H9 (cell line): ENCODE measurements at regions not wholly inside any gene's neighbourhood (a gene's known extent, or its start where the extent isn't known, plus 50 kb on each side); places are given as distances from the start of the nearest gene placed in this dataset.
A peak's percentile ranks its signal among the peaks of the same experiment; 100 is the strongest.

ENCODE experiments used
- DNase-seq: peaks from one replicate; pipeline ENCODE4 v3.0.0-alpha.2; 2017
- H2AFZ ChIP-seq: one replicate; pipeline ENCODE4 v1.6.1; 2013; ENCODE audit warnings: mild to moderate bottlenecking, low read length, control low read depth, moderate library complexity
- H2AK5ac ChIP-seq: 2 replicates; pipeline ENCODE4 v1.6.1; 2013; ENCODE audit warnings: low read length, control low read depth, mixed read lengths; ENCODE audit not compliant: insufficient read length
- H2BK120ac ChIP-seq: one replicate; pipeline ENCODE4 v1.6.1; 2013; ENCODE audit warnings: low read depth, mild to moderate bottlenecking, low read length, control low read depth, inconsistent platforms; ENCODE audit not compliant: poor library complexity, severe bottlenecking
- H2BK12ac ChIP-seq: 2 replicates; pipeline ENCODE4 v1.6.1; 2013; ENCODE audit warnings: low read length, control low read depth, mixed read lengths, low read depth; ENCODE audit not compliant: insufficient read length
- H2BK15ac ChIP-seq: 2 replicates; pipeline ENCODE4 v1.6.1; 2013; ENCODE audit warnings: low read depth, low read length, control low read depth
- H2BK20ac ChIP-seq: one replicate; pipeline ENCODE4 v1.6.1; 2013; ENCODE audit warnings: low read depth, mild to moderate bottlenecking, low read length, control low read depth, inconsistent platforms; ENCODE audit not compliant: poor library complexity, severe bottlenecking
- H2BK5ac ChIP-seq: 2 replicates; pipeline ENCODE4 v1.6.1; 2013; ENCODE audit warnings: low read length, control low read depth, mixed read lengths; ENCODE audit not compliant: insufficient read length
- H3K14ac ChIP-seq: 2 replicates; pipeline ENCODE4 v1.6.1; 2013; ENCODE audit warnings: low read length, control low read depth; ENCODE audit not compliant: insufficient read depth
- H3K18ac ChIP-seq: 2 replicates; pipeline ENCODE4 v1.6.1; 2013; ENCODE audit warnings: low read depth, mild to moderate bottlenecking, mixed read lengths, low read length, control low read depth; ENCODE audit not compliant: insufficient read length
- H3K23ac ChIP-seq: 2 replicates; pipeline ENCODE4 v1.6.1; 2013; ENCODE audit warnings: low read length, control low read depth, mixed read lengths, low read depth; ENCODE audit not compliant: insufficient read length
- H3K23me2 ChIP-seq: 2 replicates; pipeline ENCODE4 v1.6.1; 2013; ENCODE audit warnings: low read depth, mild to moderate bottlenecking, mixed read lengths, low read length, control low read depth; ENCODE audit not compliant: insufficient read length, poor library complexity, severe bottlenecking
- H3K27ac ChIP-seq: 2 replicates; pipeline ENCODE4 v1.5.1; 2013; ENCODE audit warnings: low read length, control low read depth, mixed read lengths, low read depth; ENCODE audit not compliant: insufficient read length
- H3K27me3 ChIP-seq: 2 replicates; pipeline ENCODE4 v1.6.1; 2013; ENCODE audit warnings: low read length, control low read depth, inconsistent platforms; ENCODE audit not compliant: insufficient read depth
- H3K4ac ChIP-seq: 2 replicates; pipeline ENCODE4 v1.6.1; 2013; ENCODE audit warnings: low read depth, mild to moderate bottlenecking, control low read depth, inconsistent platforms, low read length, moderate library complexity
- H3K4me1 ChIP-seq: 2 replicates; pipeline ENCODE4 v1.6.1; 2013; ENCODE audit warnings: low read length, control low read depth, inconsistent platforms; ENCODE audit not compliant: insufficient read depth
- H3K4me2 ChIP-seq: 2 replicates; pipeline ENCODE4 v1.6.1; 2013; ENCODE audit warnings: low read length, control low read depth, mixed read lengths; ENCODE audit not compliant: insufficient read length, insufficient read depth
- H3K56ac ChIP-seq: 2 replicates; pipeline ENCODE4 v1.6.1; 2013; ENCODE audit warnings: low read depth, mild to moderate bottlenecking, mixed read lengths, low read length, control low read depth; ENCODE audit not compliant: insufficient read length
- H3K79me1 ChIP-seq: 2 replicates; pipeline ENCODE4 v1.6.1; 2013; ENCODE audit warnings: low read depth, mild to moderate bottlenecking, moderate library complexity, low read length, control low read depth, inconsistent platforms; ENCODE audit not compliant: insufficient read depth, poor library complexity, severe bottlenecking
- H3K79me2 ChIP-seq: 2 replicates; pipeline ENCODE4 v1.6.1; 2013; ENCODE audit warnings: low read length, control low read depth, inconsistent platforms; ENCODE audit not compliant: insufficient read depth
- H3K9ac ChIP-seq: 2 replicates; pipeline ENCODE4 v1.6.1; 2013; ENCODE audit warnings: low read length, control low read depth, mixed read lengths; ENCODE audit not compliant: insufficient read length; ENCODE audit errors: extremely low read depth
- H3K9me3 ChIP-seq: one replicate; pipeline ENCODE4 v1.6.1; 2013; ENCODE audit warnings: low read depth, low read length, inconsistent platforms; ENCODE audit not compliant: control insufficient read depth
- H3T11ph ChIP-seq: one replicate; pipeline ENCODE4 v1.6.1; 2013; ENCODE audit warnings: mild to moderate bottlenecking, low read length, control low read depth, inconsistent platforms
- H4K20me1 ChIP-seq: one replicate; pipeline ENCODE4 v1.6.1; 2013; ENCODE audit not compliant: control insufficient read depth, insufficient read length, insufficient read depth
- H4K5ac ChIP-seq: 2 replicates; pipeline ENCODE4 v1.6.1; 2013; ENCODE audit warnings: low read depth, mild to moderate bottlenecking, mixed read lengths, low read length, control low read depth; ENCODE audit not compliant: insufficient read length
- H4K8ac ChIP-seq: replicated peaks from 2 replicates; pipeline ENCODE4 v1.6.1; 2013; ENCODE audit warnings: low read length, control low read depth, mixed read lengths, low read depth; ENCODE audit not compliant: insufficient read length
- H4K91ac ChIP-seq: 2 replicates; pipeline ENCODE4 v1.6.1; 2013; ENCODE audit warnings: low read depth, mild to moderate bottlenecking, moderate library complexity, mixed read lengths, low read length, control low read depth; ENCODE audit not compliant: insufficient read length
- H3K27ac Mint-ChIP-seq, 3 experiments: 2 replicates in 2 of 3; 3 replicates in 1 of 3; pipeline ENCODE4 v1.8.0; 2020 to 2021; ENCODE audit warnings: mixed read lengths in 3 of 3, mild to moderate bottlenecking in 1 of 3, moderate library complexity in 1 of 3
- H3K27me3 Mint-ChIP-seq: 2 replicates; pipeline ENCODE4 v1.8.0; 2021; ENCODE audit warnings: low read depth, mild to moderate bottlenecking, moderate library complexity, mixed read lengths
- H3K36me3 Mint-ChIP-seq, 3 experiments: 2 replicates in 2 of 3; 3 replicates in 1 of 3; pipeline ENCODE4 v1.8.0; 2020 to 2021; ENCODE audit warnings: low read depth in 3 of 3, mixed read lengths in 3 of 3; ENCODE audit not compliant: insufficient read depth in 1 of 3
- H3K4me1 Mint-ChIP-seq, 2 experiments: 2 replicates each; pipeline ENCODE4 v1.8.0; 2020; ENCODE audit warnings: mixed read lengths in 2 of 2
- H3K4me3 Mint-ChIP-seq, 2 experiments: 2 replicates in 1 of 2; 3 replicates in 1 of 2; pipeline ENCODE4 v1.8.0; 2020 to 2021; ENCODE audit warnings: mild to moderate bottlenecking in 2 of 2, mixed read lengths in 2 of 2, moderate library complexity in 1 of 2
- H3K9me3 Mint-ChIP-seq, 2 experiments: 2 replicates in 1 of 2; 3 replicates in 1 of 2; pipeline ENCODE4 v1.8.0; 2020; ENCODE audit warnings: mild to moderate bottlenecking in 2 of 2, mixed read lengths in 2 of 2, moderate library complexity in 1 of 2
- WGBS: extraction: QIAGEN DNeasy Blood & Tissue Kit; methylation state at CpG from one replicate; pipeline ENCODE4 v1.1.7; 2013; ENCODE audit warnings: missing lambda C conversion rate, low lambda C conversion rate, mixed read lengths; ENCODE audit not compliant: insufficient read length; ENCODE audit errors: extremely low coverage; 5-methylcytosine and 5-hydroxymethylcytosine counted together
- TF ChIP-seq, protein P1 (sequence below): fragments of 200-600 bp; sonication (generic); conservative IDR thresholded peaks from 3 replicates; pipeline ENCODE4 v1.8.0; 2021; ENCODE audit warnings: antibody characterized with exemption, mild to moderate bottlenecking

GRCh38 chr1:167166690-167167075 is 54.0 kb upstream of the POU2F1 start:
- no CpG with 5 or more reads among the region's 1 CpG for WGBS
- Histone ChIP-seq H3K23ac (no peak overlapping the region), H3K4ac (no peak overlapping the region), H3K14ac (no peak overlapping the region), H2BK12ac (no peak overlapping the region), H3K4me2 (peak overlapping the region; percentile 35), H2AK5ac (no peak overlapping the region), H3K79me2 (no peaks in the 10 kb centered on the region), H3K9ac (no peak overlapping the region), H3K9me3 (no peaks in the 10 kb centered on the region), H2BK5ac (no peak overlapping the region), H3K4me1 (peaks cover 11% of the 10 kb centered on the region; the same call in 1 of the 2 replicates), H3K27me3 (no peaks in the 10 kb centered on the region), H3K18ac (no peak overlapping the region), H4K8ac (no peak overlapping the region), H3K23me2 (no peaks in the 10 kb centered on the region), H3K56ac (no peak overlapping the region), H2BK15ac (no peak overlapping the region), H3K79me1 (no peaks in the 10 kb centered on the region), H2AFZ (no peak overlapping the region), H4K91ac (no peak overlapping the region), H2BK20ac (no peak overlapping the region), H4K20me1 (no peaks in the 10 kb centered on the region), H3T11ph (no peak overlapping the region), H3K27ac (no peak overlapping the region), H2BK120ac (no peak overlapping the region), H4K5ac (no peak overlapping the region)
- Mint-ChIP-seq H3K9me3 (no peaks in the 10 kb centered on the region), H3K4me1 (peaks cover 53 to 57% of the 10 kb centered on the region in 2 experiments), H3K27me3 (no peaks in the 10 kb centered on the region), H3K4me3 (0 out of 5 replicates have a peak overlapping the region, but pooled peaks of 1 of the 2 experiments have one; percentile 68), H3K36me3 (peaks cover 0 to 4% (median 3%) of the 10 kb centered on the region in 3 experiments; a peak in 2 of 7 replicates), H3K27ac (peak overlapping the region in 2 of 3 experiments; percentile 29 to 96; a peak in 4 of 7 replicates)
- DNase-seq = no peak
- TF ChIP-seq, protein P1, sequence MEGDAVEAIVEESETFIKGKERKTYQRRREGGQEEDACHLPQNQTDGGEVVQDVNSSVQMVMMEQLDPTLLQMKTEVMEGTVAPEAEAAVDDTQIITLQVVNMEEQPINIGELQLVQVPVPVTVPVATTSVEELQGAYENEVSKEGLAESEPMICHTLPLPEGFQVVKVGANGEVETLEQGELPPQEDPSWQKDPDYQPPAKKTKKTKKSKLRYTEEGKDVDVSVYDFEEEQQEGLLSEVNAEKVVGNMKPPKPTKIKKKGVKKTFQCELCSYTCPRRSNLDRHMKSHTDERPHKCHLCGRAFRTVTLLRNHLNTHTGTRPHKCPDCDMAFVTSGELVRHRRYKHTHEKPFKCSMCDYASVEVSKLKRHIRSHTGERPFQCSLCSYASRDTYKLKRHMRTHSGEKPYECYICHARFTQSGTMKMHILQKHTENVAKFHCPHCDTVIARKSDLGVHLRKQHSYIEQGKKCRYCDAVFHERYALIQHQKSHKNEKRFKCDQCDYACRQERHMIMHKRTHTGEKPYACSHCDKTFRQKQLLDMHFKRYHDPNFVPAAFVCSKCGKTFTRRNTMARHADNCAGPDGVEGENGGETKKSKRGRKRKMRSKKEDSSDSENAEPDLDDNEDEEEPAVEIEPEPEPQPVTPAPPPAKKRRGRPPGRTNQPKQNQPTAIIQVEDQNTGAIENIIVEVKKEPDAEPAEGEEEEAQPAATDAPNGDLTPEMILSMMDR = no peak
